Type B pancreatic cell (in vitro differentiated cells): ENCODE measurements at regions not wholly inside any gene's neighbourhood (a gene's known extent, or its start where the extent isn't known, plus 50 kb on each side); places are given as distances from the start of the nearest gene placed in this dataset.
A peak's percentile ranks its signal among the peaks of the same experiment; 100 is the strongest.

ENCODE experiments used
- DNase-seq: peaks from one replicate; pipeline ENCODE4 v3.0.0; 2021; ENCODE audit warnings: mixed read lengths; ENCODE audit not compliant: unreplicated experiment; ENCODE audit errors: extremely low spot score
- H3K27ac Mint-ChIP-seq: 2 replicates; pipeline ENCODE4 v1.8.0; 2021; ENCODE audit warnings: mild to moderate bottlenecking, mixed read lengths
- H3K27me3 Mint-ChIP-seq: 2 replicates; pipeline ENCODE4 v1.8.0; 2021; ENCODE audit warnings: mixed read lengths
- H3K36me3 Mint-ChIP-seq: 2 replicates; pipeline ENCODE4 v1.8.0; 2021; ENCODE audit warnings: mixed read lengths
- H3K4me1 Mint-ChIP-seq: one replicate; pipeline ENCODE4 v1.8.0; 2021; ENCODE audit warnings: mixed read lengths; ENCODE audit not compliant: unreplicated experiment
- H3K4me3 Mint-ChIP-seq: 2 replicates; pipeline ENCODE4 v1.8.0; 2021; ENCODE audit warnings: mild to moderate bottlenecking, mixed read lengths
- H3K9me3 Mint-ChIP-seq: 2 replicates; pipeline ENCODE4 v1.8.0; 2021; ENCODE audit warnings: mixed read lengths
- TF ChIP-seq, protein P1 (sequence below): fragments of 200-600 bp; sonication (generic); conservative IDR thresholded peaks from 2 replicates; pipeline ENCODE4 v1.5.0; 2021; ENCODE audit warnings: antibody characterized with exemption, mild to moderate bottlenecking

DNA sequence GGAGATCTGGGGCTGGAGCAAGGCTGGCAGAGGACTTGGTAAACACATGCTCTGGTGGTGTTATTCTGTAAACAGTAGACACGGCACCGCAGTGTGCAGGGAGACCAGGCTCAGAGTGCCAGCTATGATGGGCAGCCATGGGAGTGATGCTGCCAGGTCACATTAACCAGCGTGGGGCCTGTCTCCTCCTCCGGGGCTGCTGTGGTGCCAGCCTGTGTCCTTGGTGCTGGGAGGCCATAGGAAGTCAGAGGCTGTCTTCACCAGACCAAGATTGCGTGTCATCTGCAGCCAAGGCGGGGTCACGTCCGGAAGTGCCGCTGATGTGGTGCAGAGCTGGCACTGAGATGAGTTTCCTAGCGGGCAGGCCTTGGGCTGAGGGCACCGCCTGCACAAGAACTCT is 236.0 kb downstream of the GLRX3 start:
- H3K36me3 Mint-ChIP-seq: no peaks in the 10 kb centered on the region
- DNase-seq: no peak
- no peaks in the 10 kb centered on the region for H3K4me1 Mint-ChIP-seq
- H3K27ac Mint-ChIP-seq: no peak overlapping the region
- H3K27me3 Mint-ChIP-seq: peaks cover 14% of the 10 kb centered on the region
- no peaks in the 10 kb centered on the region for H3K9me3 Mint-ChIP-seq
- TF ChIP-seq, protein P1, sequence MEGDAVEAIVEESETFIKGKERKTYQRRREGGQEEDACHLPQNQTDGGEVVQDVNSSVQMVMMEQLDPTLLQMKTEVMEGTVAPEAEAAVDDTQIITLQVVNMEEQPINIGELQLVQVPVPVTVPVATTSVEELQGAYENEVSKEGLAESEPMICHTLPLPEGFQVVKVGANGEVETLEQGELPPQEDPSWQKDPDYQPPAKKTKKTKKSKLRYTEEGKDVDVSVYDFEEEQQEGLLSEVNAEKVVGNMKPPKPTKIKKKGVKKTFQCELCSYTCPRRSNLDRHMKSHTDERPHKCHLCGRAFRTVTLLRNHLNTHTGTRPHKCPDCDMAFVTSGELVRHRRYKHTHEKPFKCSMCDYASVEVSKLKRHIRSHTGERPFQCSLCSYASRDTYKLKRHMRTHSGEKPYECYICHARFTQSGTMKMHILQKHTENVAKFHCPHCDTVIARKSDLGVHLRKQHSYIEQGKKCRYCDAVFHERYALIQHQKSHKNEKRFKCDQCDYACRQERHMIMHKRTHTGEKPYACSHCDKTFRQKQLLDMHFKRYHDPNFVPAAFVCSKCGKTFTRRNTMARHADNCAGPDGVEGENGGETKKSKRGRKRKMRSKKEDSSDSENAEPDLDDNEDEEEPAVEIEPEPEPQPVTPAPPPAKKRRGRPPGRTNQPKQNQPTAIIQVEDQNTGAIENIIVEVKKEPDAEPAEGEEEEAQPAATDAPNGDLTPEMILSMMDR: no peak
- H3K4me3 Mint-ChIP-seq: no peak overlapping the region

DNA sequence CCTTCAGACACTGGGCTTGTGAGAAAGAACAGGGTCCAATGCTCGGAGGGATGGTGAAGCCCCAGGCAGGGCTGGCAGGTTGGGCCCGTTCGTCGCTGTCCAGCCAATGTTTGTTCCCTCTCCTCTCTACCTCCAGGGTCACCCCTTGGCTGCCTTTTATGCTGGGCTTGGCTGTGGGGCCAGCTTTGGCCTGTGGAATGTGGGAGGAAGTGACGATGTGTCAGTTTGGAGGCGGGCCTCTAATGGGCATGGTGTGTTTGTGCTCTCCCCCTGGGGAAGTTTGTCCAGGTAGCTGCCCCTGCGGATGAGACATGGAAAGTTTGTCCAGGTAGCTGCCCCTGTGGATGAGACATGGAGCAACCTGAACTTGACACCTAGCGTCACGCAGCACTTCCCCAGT is 236.7 kb downstream of the GLRX3 start:
- H3K4me1 Mint-ChIP-seq: no peaks in the 10 kb centered on the region
- no peak overlapping the region for H3K4me3 Mint-ChIP-seq
- no peaks in the 10 kb centered on the region for H3K9me3 Mint-ChIP-seq
- no peak for DNase-seq
- no peak overlapping the region for H3K27ac Mint-ChIP-seq
- H3K27me3 Mint-ChIP-seq: peaks cover 14% of the 10 kb centered on the region
- TF ChIP-seq, protein P1: no peak
- H3K36me3 Mint-ChIP-seq: no peaks in the 10 kb centered on the region

DNA sequence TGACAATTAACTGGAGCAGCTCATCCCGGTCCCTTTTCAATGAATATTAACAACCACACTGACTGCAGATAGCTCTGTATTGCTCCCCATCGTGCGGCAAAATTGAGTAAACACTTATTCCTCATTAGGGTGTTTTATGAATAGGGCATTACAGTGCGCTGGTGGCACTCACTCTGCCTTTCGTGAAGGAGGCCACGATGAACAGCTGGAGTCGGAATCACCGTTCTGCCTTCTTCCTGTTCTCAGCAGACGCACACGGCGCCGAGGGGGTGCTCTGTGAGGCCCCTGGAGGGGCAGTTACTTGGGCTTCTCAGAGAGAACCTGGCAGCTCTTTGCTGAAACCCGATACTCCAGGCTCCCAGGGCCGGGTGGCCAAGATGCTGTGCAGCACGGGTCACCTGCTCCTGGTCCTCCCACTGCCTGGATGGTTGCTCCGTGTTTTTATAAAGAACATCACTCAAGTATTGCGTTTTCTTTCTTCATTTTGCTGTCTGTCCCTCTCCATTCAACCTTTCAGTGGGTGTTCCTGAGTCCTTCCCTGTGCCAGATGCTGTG is 241.9 kb downstream of the GLRX3 start:
- DNase-seq: no peak
- H3K4me1 Mint-ChIP-seq: no peaks in the 10 kb centered on the region
- no peak overlapping the region for H3K4me3 Mint-ChIP-seq
- H3K27ac Mint-ChIP-seq: no peak overlapping the region
- H3K36me3 Mint-ChIP-seq: no peaks in the 10 kb centered on the region
- H3K9me3 Mint-ChIP-seq: no peaks in the 10 kb centered on the region
- H3K27me3 Mint-ChIP-seq: no peaks in the 10 kb centered on the region
- TF ChIP-seq, protein P1: no peak

DNA sequence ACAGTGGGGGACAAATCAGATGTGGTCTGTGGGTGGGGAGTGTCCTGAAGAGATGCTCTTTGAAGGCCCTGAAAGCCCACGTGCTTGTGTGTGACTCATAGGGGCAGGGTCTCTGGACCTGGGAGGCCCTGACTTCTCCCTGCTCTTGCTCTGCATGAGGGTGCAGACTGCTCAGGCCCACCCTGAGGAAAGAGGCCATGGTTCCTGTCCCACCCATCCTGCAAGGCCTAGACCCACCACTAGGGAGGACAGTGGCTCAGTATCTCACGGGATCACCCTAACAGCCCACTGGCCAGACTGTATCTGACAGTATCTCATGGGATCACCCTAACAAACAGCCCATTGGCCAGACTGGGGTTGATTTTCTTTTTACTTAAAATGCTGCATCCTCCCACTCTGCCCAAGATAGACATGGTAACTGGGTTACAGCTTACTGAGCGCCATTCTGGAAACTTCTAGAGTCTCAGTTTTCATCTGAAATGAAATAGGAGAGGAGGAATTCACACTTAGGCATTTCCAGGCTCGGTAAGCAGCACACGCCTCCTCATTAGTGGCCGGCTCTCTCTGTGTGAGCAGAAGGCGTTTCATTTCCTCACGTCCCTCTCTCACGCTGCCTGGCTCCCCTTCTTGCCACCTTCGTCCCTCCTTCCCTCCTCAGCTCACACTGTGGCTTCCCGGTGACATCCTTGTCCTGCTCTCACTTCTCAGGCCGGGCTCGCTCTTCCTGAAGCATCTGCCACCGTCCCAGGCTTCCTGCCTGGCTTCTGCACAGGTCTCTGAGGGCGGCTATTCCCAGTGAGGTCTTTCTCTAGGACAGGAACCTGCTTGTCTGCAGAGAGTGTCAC is 242.6 kb downstream of the GLRX3 start:
- Mint-ChIP-seq H3K4me3 (no peak overlapping the region), H3K9me3 (no peaks in the 10 kb centered on the region), H3K27ac (no peak overlapping the region), H3K36me3 (no peaks in the 10 kb centered on the region), H3K27me3 (no peaks in the 10 kb centered on the region), H3K4me1 (no peaks in the 10 kb centered on the region)
- TF ChIP-seq, protein P1: peak; percentile 53
- no peak for DNase-seq

DNA sequence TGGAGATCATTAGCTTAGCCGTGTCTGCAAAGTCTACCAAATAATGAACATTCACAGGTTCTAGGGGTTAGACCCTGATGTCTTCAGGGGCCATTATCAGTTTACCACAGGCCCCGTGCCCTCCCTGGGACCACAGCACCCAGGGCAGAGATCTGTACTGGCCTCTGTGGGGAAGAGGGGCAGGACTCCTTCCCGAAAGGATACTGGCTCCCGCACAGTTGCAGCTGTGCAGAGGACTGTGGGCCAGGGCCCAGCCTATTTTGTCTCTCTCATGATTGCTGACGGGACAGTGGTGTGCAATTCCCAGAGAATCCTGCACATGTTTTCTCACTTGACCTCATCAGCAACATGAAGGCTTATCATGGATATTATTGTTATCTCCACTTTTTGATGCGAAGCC is 243.9 kb downstream of the GLRX3 start:
- Mint-ChIP-seq H3K36me3 (peaks cover 3% of the 10 kb centered on the region), H3K4me3 (no peak overlapping the region), H3K27me3 (peaks cover 4% of the 10 kb centered on the region), H3K27ac (no peak overlapping the region), H3K9me3 (peaks cover 5% of the 10 kb centered on the region), H3K4me1 (no peaks in the 10 kb centered on the region)
- TF ChIP-seq, protein P1: no peak
- DNase-seq: no peak
